Left lung (tissue), 4 donors: ENCODE measurements at regions not wholly inside any gene's neighbourhood (a gene's known extent, or its start where the extent isn't known, plus 50 kb on each side); places are given as distances from the start of the nearest gene placed in this dataset.

Source experiments
- ATAC-seq: fragments of 200-7000 bp; cut with Tn5 transposase; one replicate; pipeline ENCODE4 v1.9.1; 2020; ENCODE audit warnings: moderate library complexity
- DNase-seq, 4 donors: peaks; one replicate each; pipeline ENCODE4 v3.0.0-alpha.2; 2013 to 2020
- H3K27ac ChIP-seq, 2 donors: fragments of 200-600 bp; sonication (generic) in 1 of 2; one replicate each; pipeline versions ENCODE4 v1.5.0 to v1.8.0; 2020 to 2021
- H3K27me3 ChIP-seq, 2 donors: fragments of 200-600 bp; sonication (generic) in 1 of 2; one replicate each; pipeline versions ENCODE4 v1.5.0 to v1.8.0; 2020 to 2021
- H3K36me3 ChIP-seq, 2 donors: fragments of 200-600 bp; sonication (generic) in 1 of 2; one replicate each; pipeline versions ENCODE4 v1.5.0 to v1.8.0; 2020 to 2021
- H3K4me1 ChIP-seq, 2 donors: fragments of 200-600 bp; one replicate each; pipeline ENCODE4 v1.8.0; 2021
- H3K4me3 ChIP-seq, 2 donors: fragments of 200-600 bp; sonication (generic) in 1 of 2; one replicate each; pipeline versions ENCODE4 v1.5.0 to v1.8.0; 2020 to 2021; ENCODE audit warnings: mild to moderate bottlenecking in 1 of 2
- H3K9me3 ChIP-seq, 2 donors: fragments of 200-600 bp; sonication (generic) in 1 of 2; one replicate each; pipeline versions ENCODE4 v1.5.0 to v1.8.0; 2020 to 2021
- intact Hi-C, 2 donors: fragments of 100-400 bp; cut with DNase I; formaldehyde crosslinking; loops; one replicate each; pipeline versions ENCODE4 v1.11.2 to v1.14.2; 2022
- TF ChIP-seq, protein P1 (sequence below), 2 donors: fragments of 200-600 bp; sonication (generic) in 1 of 2; IDR thresholded peaks; one replicate each; pipeline versions ENCODE4 v1.5.0 to v1.8.0; 2021; ENCODE audit warnings: antibody characterized with exemption in 2 of 2
- donor health status: DM: no; HTN: yes; CAD: no.
- donor health status: DM: no; HTN: no; CAD: no.

DNA sequence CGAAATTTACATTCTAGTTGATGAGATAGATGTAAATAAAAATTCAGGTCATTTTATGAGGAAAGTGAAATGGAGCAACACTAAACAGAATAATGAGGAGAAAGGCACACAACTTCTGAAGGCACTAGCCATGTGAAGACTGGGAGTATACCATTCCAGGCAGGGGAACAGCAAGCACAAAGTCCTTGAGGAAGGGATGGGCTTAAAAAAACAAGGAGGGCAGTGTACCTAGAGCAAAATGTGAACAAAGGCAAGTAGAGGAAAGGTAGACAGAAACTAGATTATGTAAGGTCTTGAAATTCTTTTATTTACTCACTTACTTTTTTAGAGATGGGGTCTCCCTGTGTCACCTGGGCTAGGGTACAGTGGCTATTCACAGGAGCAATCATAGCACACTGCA lies 54.1 kb upstream of the LRIG2 start:
- TF ChIP-seq, protein P1, sequence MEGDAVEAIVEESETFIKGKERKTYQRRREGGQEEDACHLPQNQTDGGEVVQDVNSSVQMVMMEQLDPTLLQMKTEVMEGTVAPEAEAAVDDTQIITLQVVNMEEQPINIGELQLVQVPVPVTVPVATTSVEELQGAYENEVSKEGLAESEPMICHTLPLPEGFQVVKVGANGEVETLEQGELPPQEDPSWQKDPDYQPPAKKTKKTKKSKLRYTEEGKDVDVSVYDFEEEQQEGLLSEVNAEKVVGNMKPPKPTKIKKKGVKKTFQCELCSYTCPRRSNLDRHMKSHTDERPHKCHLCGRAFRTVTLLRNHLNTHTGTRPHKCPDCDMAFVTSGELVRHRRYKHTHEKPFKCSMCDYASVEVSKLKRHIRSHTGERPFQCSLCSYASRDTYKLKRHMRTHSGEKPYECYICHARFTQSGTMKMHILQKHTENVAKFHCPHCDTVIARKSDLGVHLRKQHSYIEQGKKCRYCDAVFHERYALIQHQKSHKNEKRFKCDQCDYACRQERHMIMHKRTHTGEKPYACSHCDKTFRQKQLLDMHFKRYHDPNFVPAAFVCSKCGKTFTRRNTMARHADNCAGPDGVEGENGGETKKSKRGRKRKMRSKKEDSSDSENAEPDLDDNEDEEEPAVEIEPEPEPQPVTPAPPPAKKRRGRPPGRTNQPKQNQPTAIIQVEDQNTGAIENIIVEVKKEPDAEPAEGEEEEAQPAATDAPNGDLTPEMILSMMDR (IDR thresholded peaks at IDR 0.05) = no peak
- Histone ChIP-seq H3K9me3 (no peaks in the 10 kb centered on the region), H3K27me3 (no peaks in the 10 kb centered on the region), H3K36me3 (no peaks in the 10 kb centered on the region), H3K4me1 (no peaks in the 10 kb centered on the region), H3K4me3 (no peak overlapping the region), H3K27ac (no peak overlapping the region)
- no peak for ATAC-seq
- no peak for DNase-seq
- intact Hi-C loops = no loop called here

DNA sequence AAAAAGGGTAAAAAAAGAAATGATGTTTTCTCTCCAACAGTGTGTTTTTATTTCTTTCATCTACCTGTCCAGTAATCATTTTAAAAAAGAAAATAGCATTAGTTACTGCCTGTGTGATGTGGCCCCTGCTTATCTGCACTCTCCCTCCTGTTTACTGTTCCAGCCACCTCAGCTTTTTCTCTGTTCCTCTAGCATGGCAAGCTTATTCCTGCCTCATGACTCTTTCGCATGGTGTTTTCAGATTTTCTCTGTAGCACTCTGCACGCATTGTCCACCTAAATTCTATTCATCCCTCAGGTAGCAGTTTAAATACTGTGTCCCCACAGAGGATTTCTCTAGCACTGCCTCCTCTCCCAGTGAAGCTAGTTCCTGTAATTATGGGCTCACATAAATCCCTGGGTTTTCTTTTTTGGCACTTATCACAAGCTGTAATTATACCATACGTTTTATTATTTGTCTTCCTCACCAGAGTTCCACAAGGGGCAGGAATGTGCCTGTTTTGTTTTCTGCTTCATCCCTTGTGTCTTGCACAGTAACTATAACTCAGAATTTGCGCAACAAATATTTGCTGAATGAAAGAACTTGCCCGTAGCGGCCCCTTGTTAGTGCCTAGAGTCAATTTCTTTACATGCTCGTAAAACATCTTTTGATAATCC lies 51.4 kb upstream of the LRIG2 start:
- intact Hi-C loops = no loop called here
- no peak for DNase-seq
- no peak overlapping the region for H3K27ac ChIP-seq
- H3K4me1 ChIP-seq = no peaks in the 10 kb centered on the region
- H3K9me3 ChIP-seq = no peaks in the 10 kb centered on the region
- no peaks in the 10 kb centered on the region for H3K27me3 ChIP-seq
- TF ChIP-seq, protein P1 (IDR thresholded peaks at IDR 0.05) = no peak
- H3K36me3 ChIP-seq = no peaks in the 10 kb centered on the region
- no peak overlapping the region for H3K4me3 ChIP-seq
- ATAC-seq = no peak
